COLO829 (cell line): ENCODE measurements at regions not wholly inside any gene's neighbourhood (a gene's known extent, or its start where the extent isn't known, plus 50 kb on each side); places are given as distances from the start of the nearest gene placed in this dataset.
A peak's percentile ranks its signal among the peaks of the same experiment; 100 is the strongest.
"Not testable (repeated sequence)": the region's sequence is repeated elsewhere in the genome, so short reads cannot be mapped to it uniquely, and the experiment has no call there.

Experiments used
- DNase-seq: peaks from one replicate; pipeline ENCODE4 v3.0.0; 2012; ENCODE audit warnings: low spot score

- DNase-seq: no peak
Observed at GRCh38 chr4:100340512-100341485, 150.5 kb upstream of the DDIT4L start.

DNA sequence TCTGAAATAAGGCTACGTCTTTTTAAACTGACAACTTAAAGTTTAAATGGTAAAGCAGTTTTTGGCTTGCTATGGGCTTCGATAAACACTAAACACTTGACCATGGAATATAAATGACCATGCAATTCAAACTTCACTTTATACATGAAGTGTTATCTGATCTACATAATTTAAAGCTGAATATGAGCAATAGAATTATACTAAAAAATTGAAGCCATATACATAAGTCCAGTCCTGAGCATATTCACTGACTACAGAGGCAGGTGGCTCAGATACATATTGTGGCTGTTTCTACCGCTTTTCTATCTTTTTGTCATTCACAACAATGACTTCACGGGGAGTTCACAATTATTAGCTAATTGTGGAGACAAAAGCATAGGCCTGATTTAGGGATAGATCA, 149.6 kb upstream of the DDIT4L start:
- DNase-seq: no peak

GRCh38 chr4:100333491-100333890, 143.2 kb upstream of the DDIT4L start:
- not testable (repeated sequence) for DNase-seq

DNA sequence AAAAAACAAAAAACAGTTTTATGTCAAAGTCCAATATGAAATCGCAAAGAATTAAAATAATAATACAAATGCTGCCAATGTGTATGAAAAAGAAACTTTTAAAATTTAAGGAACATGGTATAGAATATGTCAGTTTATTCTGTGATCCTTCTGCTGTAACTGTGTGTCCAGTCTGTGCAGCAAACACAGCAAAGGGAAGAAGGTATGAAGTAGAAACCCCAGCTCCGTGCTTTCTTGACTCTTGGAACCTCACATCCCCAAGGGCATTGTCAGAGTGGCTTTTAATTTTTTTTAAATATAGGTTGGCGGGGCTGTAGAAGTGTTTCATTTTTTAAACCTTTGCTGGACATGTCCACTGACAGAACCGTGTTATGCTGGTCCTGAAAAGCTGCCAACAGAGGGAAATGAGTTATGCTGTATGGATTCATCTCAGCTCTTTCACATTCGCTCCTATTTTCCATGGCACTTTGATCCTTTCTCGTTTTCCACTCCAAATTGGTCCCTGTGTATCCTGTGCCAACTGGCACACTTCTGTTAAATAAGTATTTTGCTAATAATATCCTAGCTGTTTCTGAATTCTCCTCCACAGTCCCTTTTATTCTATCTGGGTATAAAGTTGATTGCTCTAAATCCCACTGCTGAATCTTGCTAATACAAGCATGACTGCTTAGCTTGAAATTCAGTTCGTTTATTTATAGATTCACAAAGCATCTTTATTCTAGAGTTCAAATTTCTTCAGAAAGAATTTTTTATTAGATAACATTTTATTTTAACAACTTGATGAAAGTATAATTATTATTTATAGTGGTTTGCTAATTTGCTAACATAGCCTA, 127.0 kb upstream of the DDIT4L start:
- DNase-seq: no peak

- no peak for DNase-seq
Observed at GRCh38 chr4:100314057-100314456, 123.8 kb upstream of the DDIT4L start.

DNA sequence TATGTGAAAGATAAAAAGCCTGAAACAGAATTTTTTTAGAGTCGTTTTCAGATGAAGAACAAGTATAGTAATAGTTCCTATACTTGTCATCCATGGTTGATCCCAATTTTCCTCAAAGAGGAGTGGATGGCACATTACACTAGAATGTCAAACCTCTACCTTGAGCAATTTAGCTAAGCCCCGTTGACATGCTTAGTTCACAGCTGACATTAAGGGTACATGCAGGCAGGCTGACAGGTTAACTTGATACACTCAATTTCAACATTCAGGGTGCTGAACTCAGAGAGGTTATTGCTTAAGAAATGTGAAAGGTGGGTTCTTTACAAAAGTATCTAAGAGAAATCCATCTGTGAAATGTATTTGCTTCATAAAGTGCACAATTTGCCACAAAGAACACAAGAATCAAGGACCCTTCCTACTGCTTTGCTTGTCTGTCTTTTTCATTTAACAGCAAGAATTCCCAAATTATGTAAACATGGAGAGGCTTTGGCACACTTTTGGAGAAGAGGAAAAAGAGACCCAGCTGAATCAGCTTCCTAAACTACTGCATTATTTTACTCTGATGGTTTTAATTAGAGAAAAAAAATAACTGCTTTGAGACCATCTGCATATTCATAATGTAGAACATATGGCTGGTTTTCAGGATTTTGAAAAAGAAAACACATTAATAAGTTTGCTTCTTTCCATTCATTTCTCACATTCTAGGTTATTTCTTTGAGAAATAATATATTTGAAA, 122.5 kb upstream of the DDIT4L start:
- no peak for DNase-seq

GRCh38 chr4:100311181-100311580, 120.9 kb upstream of the DDIT4L start:
- no peak for DNase-seq

GRCh38 chr4:100306018-100306417, 115.8 kb upstream of the DDIT4L start:
- DNase-seq: no peak

DNA sequence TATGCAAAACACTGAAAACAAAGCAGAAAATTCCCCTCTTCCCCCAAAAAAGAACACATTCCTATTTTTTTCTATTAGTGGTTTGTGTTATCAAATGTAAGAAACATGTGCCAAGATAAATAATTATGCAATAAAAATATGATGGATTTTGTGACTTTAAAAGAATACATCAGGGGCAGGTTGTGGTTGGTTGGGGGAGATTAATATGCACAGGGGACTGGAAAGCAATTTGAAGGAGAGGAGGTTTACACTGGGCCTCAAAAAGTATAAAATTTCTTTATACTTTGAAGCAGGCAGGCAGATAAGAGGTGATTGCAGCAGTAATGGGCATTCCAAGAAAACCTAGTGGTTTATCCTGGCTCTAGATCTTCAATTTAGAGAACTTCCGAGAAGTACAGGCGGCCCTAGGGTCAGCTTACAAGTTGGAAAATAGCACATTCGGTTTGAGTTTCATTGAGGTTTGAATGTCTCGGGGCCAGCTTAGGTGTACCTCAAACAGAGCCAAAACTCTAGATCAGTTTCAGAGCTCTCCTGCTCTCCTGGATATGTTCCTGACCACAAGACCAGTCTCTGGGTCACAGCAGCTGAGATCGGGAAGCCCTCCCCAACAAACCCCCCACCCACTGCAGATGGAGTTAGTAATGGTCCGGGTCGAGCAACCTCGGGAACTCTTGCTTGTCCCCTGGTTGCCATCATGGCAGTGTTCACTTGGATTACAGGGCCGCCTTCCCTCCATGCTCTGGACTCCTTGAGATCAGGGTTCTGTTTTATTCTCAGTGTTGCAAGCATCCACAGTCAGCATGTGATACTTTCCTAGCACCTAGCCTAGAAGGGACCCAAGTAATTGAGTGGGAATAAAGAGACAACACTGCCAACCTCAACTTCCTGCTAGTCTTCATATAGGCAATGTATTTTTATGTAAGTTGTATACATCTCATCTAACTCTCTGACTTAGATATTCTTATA, 112.1 kb upstream of the DDIT4L start:
- no peak for DNase-seq

DNA sequence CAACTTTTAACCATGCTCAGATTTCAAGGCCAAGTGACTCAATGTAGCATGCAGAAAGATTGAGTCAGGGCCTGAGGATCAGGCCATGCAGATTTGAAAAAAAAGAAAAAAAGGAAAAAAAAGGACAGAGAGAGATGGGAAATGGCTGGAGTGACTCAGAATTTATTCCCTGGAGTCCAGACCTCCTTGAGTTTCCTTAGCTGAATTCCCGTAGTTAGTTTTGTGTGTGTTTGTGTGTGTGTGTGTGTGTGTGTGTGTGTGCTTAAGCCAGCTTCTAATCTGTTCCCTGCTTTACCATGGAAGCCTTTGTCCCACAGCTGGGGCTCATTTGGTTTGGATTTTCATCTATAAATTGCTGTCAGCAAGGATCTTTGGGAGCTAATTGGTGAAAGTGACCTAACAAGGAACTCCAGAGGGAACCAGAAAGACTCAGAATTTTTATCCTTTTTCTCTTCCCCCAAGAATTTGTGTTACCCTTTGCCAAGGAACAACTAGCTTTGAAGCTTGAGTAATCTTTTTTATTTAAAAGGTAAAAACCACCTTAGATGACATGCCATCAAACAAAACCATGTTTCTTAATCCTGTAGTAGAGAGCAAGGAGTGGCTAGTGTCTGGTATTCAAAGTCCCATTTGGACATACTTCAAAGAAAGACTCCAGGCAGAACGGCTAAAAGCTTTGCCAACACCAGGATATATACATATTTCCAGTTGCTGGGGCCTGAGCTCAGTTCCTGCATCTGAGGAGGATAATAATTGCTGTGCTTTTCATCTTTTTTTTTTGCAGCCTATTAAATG, 109.0 kb upstream of the DDIT4L start:
- DNase-seq: peak; percentile 54

GRCh38 chr4:100295792-100296191, 105.5 kb upstream of the DDIT4L start:
- no peak for DNase-seq

GRCh38 chr4:100294356-100294755, 104.1 kb upstream of the DDIT4L start:
- DNase-seq: no peak

- DNase-seq: no peak
Observed at GRCh38 chr4:100290585-100290984, 100.3 kb upstream of the DDIT4L start.

- no peak for DNase-seq
Observed at GRCh38 chr4:100289946-100290345, 99.7 kb upstream of the DDIT4L start.

- no peak for DNase-seq
Observed at GRCh38 chr4:100289530-100289888, 99.2 kb upstream of the DDIT4L start.

- DNase-seq: no peak
Observed at GRCh38 chr4:100288811-100289529, 98.7 kb upstream of the DDIT4L start.

- no peak for DNase-seq
Observed at GRCh38 chr4:100288161-100288560, 97.9 kb upstream of the DDIT4L start.

DNA sequence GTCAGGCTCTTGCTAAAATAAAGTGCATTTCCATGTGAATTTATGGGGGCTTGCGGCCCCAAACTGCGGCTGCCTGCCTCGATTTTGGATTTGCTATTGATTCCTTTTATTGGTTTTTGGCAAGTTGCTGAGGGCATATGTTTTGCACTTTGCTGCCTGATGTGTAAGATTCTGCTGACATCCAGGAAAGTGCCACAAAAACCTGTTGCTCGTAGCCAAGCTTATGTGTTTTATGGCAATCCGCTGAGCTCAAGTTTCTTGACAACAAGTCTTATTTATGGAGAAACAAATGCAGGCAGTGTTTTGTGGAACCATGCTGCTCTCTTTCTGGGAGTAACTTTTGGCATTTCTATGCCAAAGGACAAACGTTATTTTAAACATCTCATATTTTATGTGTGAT, 97.3 kb upstream of the DDIT4L start:
- no peak for DNase-seq

DNA sequence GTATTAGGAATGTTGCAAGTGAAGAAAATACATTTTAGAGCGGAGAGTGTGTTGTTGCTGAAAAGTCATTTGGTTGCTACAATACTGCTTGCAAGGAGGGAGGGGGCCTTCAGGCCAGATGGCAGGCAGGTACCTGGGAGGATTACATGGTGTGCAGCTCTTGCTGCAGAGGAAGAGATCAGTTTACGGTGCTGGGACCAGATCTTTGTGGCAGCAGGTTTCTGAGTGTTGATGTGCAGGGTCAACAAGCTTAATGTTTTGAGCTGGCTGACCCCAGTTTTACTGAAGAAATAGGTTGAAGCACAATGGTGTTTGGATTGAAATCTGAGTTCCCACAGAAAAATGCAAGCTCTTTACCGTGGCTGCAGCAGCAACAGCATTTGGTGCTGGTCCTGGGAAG, 96.4 kb upstream of the DDIT4L start:
- no peak for DNase-seq

GRCh38 chr4:100285121-100285520, 94.9 kb upstream of the DDIT4L start:
- DNase-seq: no peak
